Fibroblast of upper back skin (primary cell): ENCODE measurements at regions not wholly inside any gene's neighbourhood (a gene's known extent, or its start where the extent isn't known, plus 50 kb on each side); places are given as distances from the start of the nearest gene placed in this dataset.

Experiments
- DNase-seq: peaks from one replicate; pipeline ENCODE4 v3.0.0-alpha.2; 2013

DNA sequence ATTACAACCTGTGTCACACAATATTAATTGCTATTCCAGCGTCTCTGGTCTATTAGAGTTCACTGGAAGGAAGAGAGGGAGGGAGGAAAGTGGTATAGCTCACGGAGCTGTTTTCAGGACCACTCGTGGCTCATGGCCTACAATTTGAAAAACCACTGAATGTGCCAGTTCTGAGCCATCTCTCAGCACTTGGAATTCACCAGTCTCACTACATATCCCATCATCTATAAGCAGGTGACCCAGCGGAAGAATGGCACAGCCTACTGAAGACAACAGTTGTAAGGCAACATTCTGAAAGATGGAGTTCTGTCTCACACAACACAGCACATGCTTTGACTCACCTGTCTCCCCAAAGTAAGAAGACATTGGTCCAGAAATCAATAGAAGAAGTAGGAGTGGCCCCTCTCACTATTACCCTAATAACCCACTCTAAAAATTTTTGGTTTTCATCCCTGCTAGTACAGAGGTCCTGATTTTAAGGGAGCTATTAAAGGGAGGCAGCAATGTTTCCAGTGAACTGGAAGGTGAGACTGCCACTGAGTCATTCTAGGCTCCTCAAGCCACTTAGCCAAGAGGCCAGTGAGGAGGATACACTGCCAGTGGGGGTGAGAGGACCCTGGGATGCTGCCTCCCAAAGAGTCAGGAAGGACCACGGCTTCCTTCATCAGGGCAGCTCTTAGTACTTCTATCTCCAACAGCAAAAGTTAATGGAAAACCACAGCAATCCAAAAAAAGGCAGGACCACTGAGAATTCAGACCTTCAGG, 50.0 kb upstream of the DOCK9 start:
- no peak for DNase-seq

- no peak for DNase-seq
Observed at GRCh38 chr13:99028890-99029289, 51.0 kb upstream of the DOCK9 start.

DNA sequence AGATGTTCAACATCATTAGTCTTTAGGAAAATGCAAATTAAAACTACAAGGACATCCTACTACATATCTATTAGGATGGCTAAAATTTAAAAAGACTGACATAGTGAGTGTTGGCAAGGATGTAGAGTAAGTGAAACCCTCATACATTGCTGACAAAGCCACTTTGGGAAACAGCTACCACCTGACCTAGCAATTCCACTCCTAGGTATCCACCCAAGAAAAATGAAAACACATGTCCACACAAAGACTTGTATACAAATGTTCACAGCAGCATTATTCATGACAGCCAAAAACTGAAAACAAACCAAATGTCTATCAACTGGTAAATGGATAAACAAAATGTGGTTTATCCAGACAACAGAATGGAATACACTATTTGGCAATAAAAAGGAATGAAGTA, 51.7 kb upstream of the DOCK9 start:
- DNase-seq, result no peak

- DNase-seq, result no peak
Observed at GRCh38 chr13:99030326-99030725, 52.5 kb upstream of the DOCK9 start.

DNA sequence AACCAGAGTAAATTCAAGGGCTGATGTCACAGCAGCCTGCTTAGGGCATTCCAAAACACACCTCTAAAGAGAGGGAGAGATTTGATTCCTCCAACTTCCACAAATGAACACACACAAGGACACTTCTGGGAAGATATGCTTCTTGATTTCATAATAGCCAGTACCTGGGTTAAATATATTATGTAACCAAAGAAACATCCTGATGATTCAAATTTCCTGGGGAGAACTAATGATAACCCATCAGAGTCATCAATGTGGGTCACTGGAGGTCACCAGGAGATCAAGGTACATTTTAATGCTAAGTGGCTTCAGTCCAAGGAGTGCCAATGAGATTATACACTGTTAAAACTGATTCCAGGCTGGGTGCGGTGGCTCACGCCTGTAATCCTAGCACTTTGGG, 54.0 kb upstream of the DOCK9 start:
- DNase-seq, result no peak

DNA sequence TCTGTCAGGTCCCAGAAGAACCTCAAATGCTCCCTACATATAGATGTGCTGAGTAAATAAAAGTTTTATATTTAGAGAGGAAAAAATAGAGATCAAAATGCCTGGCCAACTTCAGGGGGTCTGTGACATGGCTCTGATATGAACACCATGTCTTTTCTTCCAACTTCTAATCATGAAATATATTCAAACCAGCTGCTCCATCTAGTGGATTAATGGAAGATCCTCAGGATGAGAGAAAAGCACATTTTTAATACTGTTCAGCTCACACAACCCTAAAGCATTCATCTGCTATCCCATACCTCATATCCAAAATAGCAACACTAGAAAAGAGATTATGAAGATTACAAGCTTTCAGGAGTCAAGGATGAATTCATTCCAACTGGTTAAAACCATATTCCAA, 56.0 kb upstream of the DOCK9 start:
- DNase-seq, result peak; percentile 51

GRCh38 chr13:99034333-99035085, 56.6 kb upstream of the DOCK9 start:
- no peak for DNase-seq

DNA sequence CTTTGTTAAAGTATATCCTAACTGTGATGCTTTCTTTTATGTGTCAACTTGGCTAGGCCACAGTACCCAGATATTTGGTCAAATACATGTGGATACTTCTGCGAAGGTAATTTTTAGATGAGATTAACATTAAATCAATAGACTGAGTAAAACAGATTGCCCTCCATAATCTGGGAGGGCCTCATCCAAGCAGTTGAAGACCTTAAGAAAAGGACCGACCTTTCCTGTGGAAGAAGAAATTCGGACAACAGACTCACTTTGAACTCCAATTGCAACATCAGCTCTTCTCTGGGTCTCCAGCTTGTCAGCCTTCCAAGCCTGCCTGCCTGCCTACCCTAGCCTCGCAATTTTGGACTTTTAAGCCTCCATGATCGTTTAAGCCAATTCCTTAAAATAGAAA, 57.9 kb upstream of the DOCK9 start:
- no peak for DNase-seq

- DNase-seq, result no peak
Observed at GRCh38 chr13:99037756-99038155, 59.9 kb upstream of the DOCK9 start.

DNA sequence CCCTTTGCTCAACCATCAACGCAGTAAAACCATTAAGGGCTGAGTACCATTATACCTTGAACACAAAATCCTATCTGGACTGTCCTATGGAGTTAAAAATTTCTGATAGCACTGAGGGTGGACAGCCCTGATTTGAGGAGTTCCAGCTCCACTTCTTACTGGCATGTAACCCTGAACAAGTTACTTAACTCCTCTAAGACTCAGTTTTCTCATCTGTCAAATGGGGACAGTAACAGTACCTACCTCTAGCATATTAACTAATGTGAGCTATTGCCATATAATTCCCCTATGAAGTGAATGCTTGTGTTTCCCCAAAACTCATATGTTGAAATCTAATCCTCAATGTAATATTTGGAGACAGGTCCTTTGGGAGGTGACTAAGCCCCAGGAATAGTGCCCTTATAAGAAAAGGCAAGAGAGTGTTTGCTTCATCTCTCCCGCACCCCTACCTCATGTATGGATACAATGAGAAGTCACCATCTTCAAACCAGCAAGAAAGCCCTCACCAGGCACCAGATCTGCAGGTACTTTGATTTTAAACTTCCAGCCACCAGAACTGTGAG, 61.9 kb upstream of the DOCK9 start:
- no peak for DNase-seq

- DNase-seq, result no peak
Observed at GRCh38 chr13:99040536-99041131, 62.8 kb upstream of the DOCK9 start.

DNA sequence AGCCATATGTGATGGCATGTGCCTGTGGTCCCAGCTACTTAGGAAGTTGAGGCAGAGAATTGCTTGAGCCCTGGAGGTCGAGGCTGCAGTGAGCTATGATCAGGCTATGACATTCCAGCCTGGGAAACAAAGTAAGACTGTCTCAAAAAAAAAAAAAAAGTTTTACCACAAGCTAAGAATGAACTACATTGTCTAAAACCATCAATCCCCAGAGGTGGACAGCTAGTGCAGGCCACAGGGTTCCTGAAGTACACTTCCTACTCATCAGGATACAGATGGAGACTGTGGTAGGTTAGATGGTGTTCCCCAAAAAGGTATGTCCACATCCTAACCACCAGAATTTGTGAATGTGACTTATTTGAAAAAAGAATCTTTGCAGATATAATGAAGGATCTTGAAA, 63.5 kb upstream of the DOCK9 start:
- no peak for DNase-seq

- DNase-seq, result no peak
Observed at GRCh38 chr13:99041788-99042187, 63.9 kb upstream of the DOCK9 start.

- DNase-seq, result no peak
Observed at GRCh38 chr13:99042521-99043250, 64.8 kb upstream of the DOCK9 start.

GRCh38 chr13:99043831-99044231, 66.0 kb upstream of the DOCK9 start:
- no peak for DNase-seq

DNA sequence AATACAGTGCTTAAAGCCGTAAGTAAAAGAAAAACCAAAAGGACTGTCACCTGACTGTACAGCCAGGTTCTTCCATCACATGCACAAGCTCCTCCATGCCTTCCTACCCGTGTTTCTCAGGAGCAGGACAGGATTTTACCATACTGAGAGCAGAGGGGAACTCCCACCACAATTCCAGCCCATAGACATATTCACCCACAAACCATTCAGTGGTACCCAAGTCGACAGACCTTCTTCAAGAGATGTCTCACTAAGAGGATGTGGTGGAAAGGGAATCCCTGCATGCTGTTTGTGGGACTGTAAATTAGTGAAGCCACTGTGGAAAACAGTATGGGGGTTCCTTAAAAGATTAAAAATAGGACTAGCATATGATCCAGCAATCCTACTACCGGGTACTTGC, 66.9 kb upstream of the DOCK9 start:
- DNase-seq, result no peak

DNA sequence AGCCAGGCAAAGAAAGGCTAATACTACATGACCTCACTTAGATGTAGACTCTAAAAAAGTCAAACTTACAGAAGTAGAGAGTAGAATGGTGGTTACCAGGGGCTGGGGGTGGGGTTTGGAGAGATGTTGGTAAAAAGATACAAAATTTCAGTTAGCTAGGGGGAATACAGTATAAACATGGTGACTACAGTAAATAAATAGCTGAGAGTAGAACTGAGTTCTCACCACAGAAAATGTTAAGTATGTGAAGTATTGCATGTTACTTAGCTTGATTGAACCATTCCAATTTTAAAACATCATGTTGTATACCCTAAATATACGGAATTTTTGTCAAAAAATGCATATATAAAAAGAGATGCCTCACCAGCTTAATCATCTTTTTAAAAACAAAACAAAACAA, 67.5 kb upstream of the DOCK9 start:
- DNase-seq, result peak; percentile 50

- no peak for DNase-seq
Observed at GRCh38 chr13:99046851-99047250, 69.0 kb upstream of the DOCK9 start.

GRCh38 chr13:99050983-99051488, 73.2 kb upstream of the DOCK9 start:
- DNase-seq, result no peak

DNA sequence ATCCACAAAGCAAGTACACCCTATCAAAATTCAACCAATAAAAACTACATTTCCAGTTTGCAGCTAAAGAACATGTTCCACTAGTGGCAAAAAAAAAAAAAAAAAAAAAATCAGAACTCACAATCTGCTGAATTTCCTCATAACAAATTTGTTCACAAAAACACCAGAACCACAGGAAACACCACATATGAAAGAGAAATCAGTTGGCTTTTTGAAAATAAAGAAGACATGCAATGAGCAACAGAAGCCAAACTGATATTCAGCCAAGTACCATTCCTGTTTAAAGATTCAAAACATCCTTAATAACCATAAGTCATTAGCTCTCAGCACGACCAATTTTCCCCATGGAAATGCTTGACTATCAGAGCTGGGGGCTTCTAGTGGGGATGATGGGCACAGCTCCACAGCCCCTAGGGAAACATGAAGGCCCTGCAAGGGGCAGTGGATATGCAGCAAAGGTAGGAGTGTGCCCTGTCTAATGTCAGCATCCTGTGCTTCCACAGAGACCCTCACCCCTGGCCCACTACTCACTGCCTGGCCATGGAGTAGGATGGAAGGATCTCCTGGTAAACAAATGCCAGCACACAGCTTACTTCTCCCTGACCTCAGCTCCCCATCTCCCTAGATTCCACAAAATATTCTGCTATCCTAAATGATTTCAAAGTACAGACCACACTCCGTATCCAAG, 74.0 kb upstream of the DOCK9 start:
- no peak for DNase-seq

- DNase-seq, result no peak
Observed at GRCh38 chr13:99053636-99054233, 75.9 kb upstream of the DOCK9 start.

GRCh38 chr13:99055281-99055680, 77.4 kb upstream of the DOCK9 start:
- DNase-seq, result no peak
